ENCODE measurements at regions not wholly inside any gene's neighbourhood (a gene's known extent, or its start where the extent isn't known, plus 50 kb on each side); places are given as distances from the start of the nearest gene placed in this dataset.
A peak's percentile ranks its signal among the peaks of the same experiment; 100 is the strongest.

- DNase-seq (ENCODE audit: low read depth), result peak; percentile 38
- peak; percentile 19 for TF ChIP-seq CTCF (IDR thresholded peaks at IDR 0.05; ENCODE audit: control insufficient read depth, insufficient read depth, low read depth, low read length, missing control alignments)
- no peak overlapping the region for H3K4me3 ChIP-seq (ENCODE audit: control insufficient read depth, low read depth, low read length)
Measured at GRCh38 chr9:17021387-17021970, 113.4 kb upstream of the CNTLN start.

- H3K4me3 ChIP-seq (ENCODE audit: control insufficient read depth, low read depth, low read length), result no peak overlapping the region
- no peak for DNase-seq (ENCODE audit: low read depth)
- no peak for TF ChIP-seq CTCF (IDR thresholded peaks at IDR 0.05; ENCODE audit: control insufficient read depth, insufficient read depth, low read depth, low read length, missing control alignments)
Measured at GRCh38 chr9:17019398-17019797, 115.4 kb upstream of the CNTLN start.

GRCh38 chr9:17018540-17019196, 116.2 kb upstream of the CNTLN start:
- TF ChIP-seq CTCF (IDR thresholded peaks at IDR 0.05; ENCODE audit: control insufficient read depth, insufficient read depth, low read depth, low read length, missing control alignments), result no peak
- no peak overlapping the region for H3K4me3 ChIP-seq (ENCODE audit: control insufficient read depth, low read depth, low read length)
- no peak for DNase-seq (ENCODE audit: low read depth)

GRCh38 chr9:17017931-17018491, 116.8 kb upstream of the CNTLN start:
- no peak for TF ChIP-seq CTCF (IDR thresholded peaks at IDR 0.05; ENCODE audit: control insufficient read depth, insufficient read depth, low read depth, low read length, missing control alignments)
- no peak overlapping the region for H3K4me3 ChIP-seq (ENCODE audit: control insufficient read depth, low read depth, low read length)
- peak; percentile 76 for DNase-seq (ENCODE audit: low read depth)

- DNase-seq (ENCODE audit: low read depth), result no peak
- no peak overlapping the region for H3K4me3 ChIP-seq (ENCODE audit: control insufficient read depth, low read depth, low read length)
- TF ChIP-seq CTCF (IDR thresholded peaks at IDR 0.05; ENCODE audit: control insufficient read depth, insufficient read depth, low read depth, low read length, missing control alignments), result no peak
Measured at GRCh38 chr9:17013891-17014290, 120.9 kb upstream of the CNTLN start.

GRCh38 chr9:17013010-17013409, 121.8 kb upstream of the CNTLN start:
- H3K4me3 ChIP-seq (ENCODE audit: control insufficient read depth, low read depth, low read length), result no peak overlapping the region
- no peak for TF ChIP-seq CTCF (IDR thresholded peaks at IDR 0.05; ENCODE audit: control insufficient read depth, insufficient read depth, low read depth, low read length, missing control alignments)
- no peak for DNase-seq (ENCODE audit: low read depth)
